ENCODE measurements at regions not wholly inside any gene's neighbourhood (a gene's known extent, or its start where the extent isn't known, plus 50 kb on each side); places are given as distances from the start of the nearest gene placed in this dataset.

DNA sequence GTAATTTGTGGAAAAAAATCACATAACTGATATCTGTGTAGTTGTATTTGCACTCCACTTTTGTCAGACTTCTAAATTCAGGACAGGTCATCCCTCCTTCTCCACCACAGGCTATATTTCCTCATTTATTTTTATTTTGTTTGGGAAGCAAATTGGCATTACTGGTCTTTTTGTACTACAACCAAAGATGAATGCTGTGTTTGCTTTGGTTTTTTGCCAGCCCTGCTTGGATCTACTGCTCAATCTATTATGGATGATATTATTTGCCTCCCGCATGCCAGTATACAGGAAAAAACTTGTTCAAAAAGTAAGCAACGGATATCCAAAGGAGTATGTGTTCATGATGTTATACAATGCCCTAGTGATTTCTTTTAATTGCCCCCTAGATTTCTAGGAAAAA, 948.8 kb downstream of the TRHDE start:
- TF ChIP-seq POLR2A (IDR thresholded peaks at IDR 0.05; ENCODE audit: extremely low read depth, insufficient read length), result no peak
- TF ChIP-seq, protein P1, sequence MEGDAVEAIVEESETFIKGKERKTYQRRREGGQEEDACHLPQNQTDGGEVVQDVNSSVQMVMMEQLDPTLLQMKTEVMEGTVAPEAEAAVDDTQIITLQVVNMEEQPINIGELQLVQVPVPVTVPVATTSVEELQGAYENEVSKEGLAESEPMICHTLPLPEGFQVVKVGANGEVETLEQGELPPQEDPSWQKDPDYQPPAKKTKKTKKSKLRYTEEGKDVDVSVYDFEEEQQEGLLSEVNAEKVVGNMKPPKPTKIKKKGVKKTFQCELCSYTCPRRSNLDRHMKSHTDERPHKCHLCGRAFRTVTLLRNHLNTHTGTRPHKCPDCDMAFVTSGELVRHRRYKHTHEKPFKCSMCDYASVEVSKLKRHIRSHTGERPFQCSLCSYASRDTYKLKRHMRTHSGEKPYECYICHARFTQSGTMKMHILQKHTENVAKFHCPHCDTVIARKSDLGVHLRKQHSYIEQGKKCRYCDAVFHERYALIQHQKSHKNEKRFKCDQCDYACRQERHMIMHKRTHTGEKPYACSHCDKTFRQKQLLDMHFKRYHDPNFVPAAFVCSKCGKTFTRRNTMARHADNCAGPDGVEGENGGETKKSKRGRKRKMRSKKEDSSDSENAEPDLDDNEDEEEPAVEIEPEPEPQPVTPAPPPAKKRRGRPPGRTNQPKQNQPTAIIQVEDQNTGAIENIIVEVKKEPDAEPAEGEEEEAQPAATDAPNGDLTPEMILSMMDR (IDR thresholded peaks at IDR 0.05; ENCODE audit: low read depth, low read length), result no peak
- TF ChIP-seq, protein P2, sequence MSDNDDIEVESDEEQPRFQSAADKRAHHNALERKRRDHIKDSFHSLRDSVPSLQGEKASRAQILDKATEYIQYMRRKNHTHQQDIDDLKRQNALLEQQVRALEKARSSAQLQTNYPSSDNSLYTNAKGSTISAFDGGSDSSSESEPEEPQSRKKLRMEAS (IDR thresholded peaks at IDR 0.05; ENCODE audit: low read depth, low read length), result no peak
- no peak for TF ChIP-seq MYC (IDR thresholded peaks at IDR 0.05; ENCODE audit: low read depth, low read length)
